Endothelial cell of umbilical vein (primary cell): ENCODE measurements at regions not wholly inside any gene's neighbourhood (a gene's known extent, or its start where the extent isn't known, plus 50 kb on each side); places are given as distances from the start of the nearest gene placed in this dataset.

ENCODE experiments used
- BruUV-seq: library from RNA; stranded (reverse); fragments of 400-500 nt; replicated peaks from 2 replicates; lab custom pipeline; 2021; lab: Mats Ljungman, UMichigan
- CTCF ChIA-PET: fragments of 300-600, 350-600 bp; sonication (Branson Sonifier 250); formaldehyde crosslinking; loops from one replicate; lab custom pipeline; 2021; ENCODE audit warnings: antibody characterized with exemption, inconsistent platforms; lab: Charles Lee
- POLR2A ChIA-PET: fragments of 300-600, 350-600 bp; sonication (Branson Sonifier 250); formaldehyde crosslinking; loops from one replicate; lab custom pipeline; 2021; ENCODE audit warnings: antibody characterized with exemption, inconsistent platforms; lab: Charles Lee
- DNase-seq: peaks from one replicate; pipeline ENCODE4 v3.0.0-alpha.2; 2011; ENCODE audit warnings: low read depth, low spot score
- FAIRE-seq: peaks from 2 replicates; lab custom pipeline; 2011; peaks lifted over from hg19 to GRCh38; lab: Jason Lieb, UNC
- H2AFZ ChIP-seq: 2 replicates; pipeline ENCODE4 v1.6.0; 2012; ENCODE audit warnings: low read depth, low read length, control low read depth, inconsistent platforms
- H3K27ac ChIP-seq: 2 replicates; pipeline ENCODE4 v1.5.1; 2011; ENCODE audit warnings: low read depth, mild to moderate bottlenecking, control low read depth, low read length, moderate library complexity; ENCODE audit not compliant: insufficient read depth
- H3K27me3 ChIP-seq, 2 experiments: 2 replicates each; pipeline versions ENCODE4 v1.6.0 to v1.6.1; 2011; ENCODE audit warnings: low read length in 2 of 2, mixed read lengths in 1 of 2; ENCODE audit not compliant: control insufficient read depth in 2 of 2, insufficient read depth in 2 of 2
- H3K36me3 ChIP-seq, 2 experiments: 2 replicates in 1 of 2; 3 replicates in 1 of 2; pipeline ENCODE4 v1.5.1; 2011; ENCODE audit warnings: low read length in 2 of 2, mild to moderate bottlenecking in 1 of 2, moderate library complexity in 1 of 2; ENCODE audit not compliant: control insufficient read depth in 2 of 2, insufficient read depth in 2 of 2; ENCODE audit errors: extremely low read depth in 1 of 2
- H3K4me1 ChIP-seq: 3 replicates; pipeline ENCODE4 v1.5.1; 2011; ENCODE audit warnings: mild to moderate bottlenecking, low read length; ENCODE audit not compliant: control insufficient read depth, insufficient read depth; ENCODE audit errors: extremely low read depth
- H3K4me2 ChIP-seq: 2 replicates; pipeline ENCODE4 v1.6.1; 2011; ENCODE audit warnings: low read length, control low read depth, mixed read lengths; ENCODE audit not compliant: insufficient read depth
- H3K4me3 ChIP-seq, 3 experiments: fragments of 200-600 bp in 1 of 3; sonication (generic), shearing (Covaris generic) in 1 of 3; replicated peaks in 1 of 3; 2 replicates each; pipeline ENCODE4 v1.5.1; 2011 to 2016; ENCODE audit warnings: control low read depth in 3 of 3, low read length in 3 of 3, mild to moderate bottlenecking in 2 of 3, inconsistent platforms in 1 of 3, low read depth in 1 of 3, moderate library complexity in 1 of 3; ENCODE audit not compliant: insufficient read depth in 1 of 3
- H3K79me2 ChIP-seq: 2 replicates; pipeline ENCODE4 v1.6.0; 2012; ENCODE audit warnings: low read length, inconsistent platforms; ENCODE audit not compliant: control insufficient read depth, insufficient read depth
- H3K9ac ChIP-seq: replicated peaks from 2 replicates; pipeline ENCODE3; 2011; ENCODE audit warnings: low read length, control low read depth; ENCODE audit not compliant: insufficient read depth; ENCODE audit errors: extremely low read depth
- H3K9me1 ChIP-seq: replicated peaks from 3 replicates; pipeline ENCODE4 v1.6.0; 2011; ENCODE audit warnings: mild to moderate bottlenecking, low read length; ENCODE audit not compliant: control insufficient read depth, insufficient read depth; ENCODE audit errors: extremely low read depth
- H3K9me3 ChIP-seq: replicated peaks from 2 replicates; pipeline ENCODE4 v1.5.1; 2012; ENCODE audit warnings: low read length, inconsistent platforms; ENCODE audit not compliant: control insufficient read depth, insufficient read depth
- H4K20me1 ChIP-seq: replicated peaks from 2 replicates; pipeline ENCODE3; 2011; ENCODE audit warnings: mild to moderate bottlenecking, low read length; ENCODE audit not compliant: control insufficient read depth, insufficient read depth; ENCODE audit errors: extremely low read depth
- CTCF ChIP-seq, 2 donors: IDR thresholded peaks; 1 replicate in 1 of 2; 2 replicates in 1 of 2; pipeline ENCODE4 v1.5.1; 2011; ENCODE audit warnings: low read length in 2 of 2, mild to moderate bottlenecking in 2 of 2, moderate library complexity in 2 of 2, control low read depth in 1 of 2, inconsistent platforms in 1 of 2, low read depth in 1 of 2; ENCODE audit not compliant: insufficient read depth in 1 of 2; ENCODE audit errors: extremely low read depth in 1 of 2
- EZH2 ChIP-seq: IDR thresholded peaks from 2 replicates; pipeline ENCODE4 v1.6.1; 2012; ENCODE audit warnings: borderline replicate concordance, low read depth, mild to moderate bottlenecking, moderate library complexity, low read length, inconsistent platforms; ENCODE audit not compliant: severe bottlenecking
- FOS ChIP-seq: IDR thresholded peaks from 2 replicates; pipeline ENCODE4 v1.6.1; 2011; ENCODE audit warnings: mild to moderate bottlenecking, low read length, moderate library complexity, borderline replicate concordance; ENCODE audit not compliant: insufficient read depth
- GATA2 ChIP-seq: IDR thresholded peaks from 2 replicates; pipeline ENCODE4 v1.7.0; 2011; ENCODE audit warnings: low read depth, mild to moderate bottlenecking, moderate library complexity, mixed read lengths, low read length; ENCODE audit not compliant: insufficient read length, insufficient read depth
- JUN ChIP-seq: IDR thresholded peaks from 2 replicates; pipeline ENCODE4 v1.6.1; 2011; ENCODE audit warnings: borderline replicate concordance, low read depth; ENCODE audit not compliant: insufficient read length, insufficient read depth
- MYC ChIP-seq: IDR thresholded peaks from one replicate; pipeline ENCODE4 v1.6.1; 2011; ENCODE audit warnings: mild to moderate bottlenecking, low read depth, low read length
- POLR2A ChIP-seq: IDR thresholded peaks from 2 replicates; pipeline ENCODE4 v1.6.1; 2012; ENCODE audit warnings: low read depth, mild to moderate bottlenecking, control low read depth, low read length
- POLR2AphosphoS5 ChIP-seq: IDR thresholded peaks from 2 replicates; pipeline ENCODE4 v1.6.1; 2012; ENCODE audit warnings: low read depth, mild to moderate bottlenecking, control low read depth, low read length, moderate library complexity; ENCODE audit not compliant: insufficient read depth
- dilution Hi-C: fragments of 300-500 bp; cut with MboI; formaldehyde crosslinking; loops from one replicate; pipeline ENCODE4 v1.15.0; 2019; ENCODE audit warnings: low sequenced_read_pairs; ENCODE audit not compliant: extremely low pct_ligation_motif_present
- intact Hi-C: fragments of 100-400 bp; cut with micrococcal nuclease; formaldehyde crosslinking; loops from one replicate; pipeline ENCODE4 v1.10.0; 2022
- TF ChIP-seq, protein P1 (sequence below): IDR thresholded peaks from 2 replicates; pipeline ENCODE4 v1.6.1; 2011; ENCODE audit not compliant: insufficient read depth, insufficient read length

- dilution Hi-C loops, result no loop called here
- POLR2A ChIA-PET, result no interaction called here
- no peaks in the 10 kb centered on the region for H3K4me1 ChIP-seq
- no TSS peak for BruUV-seq
- CTCF ChIA-PET, result interaction anchor here (1.3 to 1.4 kb wide), 2 partner anchors 13 to 144 kb away, joined by 3 to 4 read pairs; no protein-coding TSS in a partner anchor
- H3K9ac ChIP-seq, result no peak overlapping the region
- FAIRE-seq, result no peak
- intact Hi-C loops, result loop anchor here (1.0 kb wide), 1 partner anchor 35 kb away; no protein-coding TSS in a partner anchor
- H3K9me1 ChIP-seq, result no peaks in the 10 kb centered on the region
- H3K27me3 ChIP-seq, result no peaks in the 10 kb centered on the region
- no peak for TF ChIP-seq POLR2A
- no peak for TF ChIP-seq GATA2
- TF ChIP-seq, protein P1, sequence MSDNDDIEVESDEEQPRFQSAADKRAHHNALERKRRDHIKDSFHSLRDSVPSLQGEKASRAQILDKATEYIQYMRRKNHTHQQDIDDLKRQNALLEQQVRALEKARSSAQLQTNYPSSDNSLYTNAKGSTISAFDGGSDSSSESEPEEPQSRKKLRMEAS, result no peak
- no peak for TF ChIP-seq MYC
- no peak for TF ChIP-seq CTCF (IDR thresholded peaks at IDR 0.05; ENCODE audit: extremely low read depth in 1 of 2, insufficient read depth in 1 of 2, low read depth in 1 of 2, low read length in 2 of 2)
- no peak for TF ChIP-seq JUN
- no peak overlapping the region for H2AFZ ChIP-seq
- no peaks in the 10 kb centered on the region for H4K20me1 ChIP-seq
- H3K79me2 ChIP-seq, result no peaks in the 10 kb centered on the region
- H3K27ac ChIP-seq, result no peak overlapping the region
- H3K4me2 ChIP-seq, result no peak overlapping the region
- no peak overlapping the region for H3K4me3 ChIP-seq
- no peaks in the 10 kb centered on the region for H3K36me3 ChIP-seq
- DNase-seq, result no peak
- H3K9me3 ChIP-seq, result no peaks in the 10 kb centered on the region
Measured at GRCh38 chr15:96183514-96183850, 147.0 kb upstream of the NR2F2 start.

DNA sequence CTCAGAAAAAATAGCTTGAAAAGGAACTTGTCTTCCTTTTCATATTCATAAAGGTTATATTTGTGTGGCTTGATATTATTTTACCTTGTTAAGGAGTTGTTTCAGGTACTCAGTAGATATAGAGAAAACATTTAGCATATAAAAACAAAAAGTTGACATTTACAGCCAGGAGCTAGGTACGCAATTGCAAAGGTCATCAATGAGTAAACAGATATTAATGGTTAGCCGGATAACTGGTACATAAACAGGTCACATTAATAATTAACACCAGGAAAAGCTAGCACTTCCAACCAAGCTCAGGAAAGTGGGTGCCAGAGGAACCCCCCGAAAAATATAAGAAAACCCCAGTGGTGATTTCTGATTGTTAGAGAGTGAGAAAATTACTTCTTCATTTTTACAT lies 146.6 kb upstream of the NR2F2 start:
- Histone ChIP-seq H3K9me3 (no peaks in the 10 kb centered on the region), H3K4me2 (no peak overlapping the region), H3K27ac (no peak overlapping the region), H3K9me1 (no peaks in the 10 kb centered on the region), H4K20me1 (no peaks in the 10 kb centered on the region), H3K4me3 (no peak overlapping the region), H3K27me3 (no peaks in the 10 kb centered on the region), H3K4me1 (no peaks in the 10 kb centered on the region), H3K79me2 (no peaks in the 10 kb centered on the region), H3K36me3 (no peaks in the 10 kb centered on the region), H3K9ac (no peak overlapping the region), H2AFZ (no peak overlapping the region)
- no peak for DNase-seq
- ChIA-PET CTCF (interaction anchor here (1.3 to 1.4 kb wide), 2 partner anchors 13 to 143 kb away, joined by 3 to 4 read pairs; no protein-coding TSS in a partner anchor), POLR2A (no interaction called here)
- dilution Hi-C loops (no loop called here), intact Hi-C loops (loop anchor here (1.0 kb wide), 1 partner anchor 34 kb away; no protein-coding TSS in a partner anchor)
- no TSS peak for BruUV-seq
- no peak for FAIRE-seq
- TF ChIP-seq POLR2A (no peak), FOS (no peak), POLR2AphosphoS5 (no peak), GATA2 (no peak), CTCF (IDR thresholded peaks at IDR 0.05; ENCODE audit: extremely low read depth in 1 of 2, insufficient read depth in 1 of 2, low read depth in 1 of 2, low read length in 2 of 2) (no peak), EZH2 (no peak), JUN (no peak), MYC (no peak)
- TF ChIP-seq, protein P1, result no peak
